ENCODE measurements at regions not wholly inside any gene's neighbourhood (a gene's known extent, or its start where the extent isn't known, plus 50 kb on each side); places are given as distances from the start of the nearest gene placed in this dataset.
"Not testable (repeated sequence)": the region's sequence is repeated elsewhere in the genome, so short reads cannot be mapped to it uniquely, and the experiment has no call there.

- no peak for DNase-seq
These were observed 63.3 kb downstream of the POU4F1 start for GRCh38 chr13:78540058-78540457.

GRCh38 chr13:78526044-78526443 lies 77.3 kb downstream of the POU4F1 start:
- not testable (repeated sequence) for DNase-seq

GRCh38 chr13:78524936-78525335 lies 78.4 kb downstream of the POU4F1 start:
- no peak for DNase-seq

- DNase-seq, result no peak
These were observed 82.3 kb downstream of the POU4F1 start for GRCh38 chr13:78521091-78521490.

- no peak for DNase-seq
These were observed 82.9 kb downstream of the POU4F1 start for GRCh38 chr13:78520425-78520824.

DNA sequence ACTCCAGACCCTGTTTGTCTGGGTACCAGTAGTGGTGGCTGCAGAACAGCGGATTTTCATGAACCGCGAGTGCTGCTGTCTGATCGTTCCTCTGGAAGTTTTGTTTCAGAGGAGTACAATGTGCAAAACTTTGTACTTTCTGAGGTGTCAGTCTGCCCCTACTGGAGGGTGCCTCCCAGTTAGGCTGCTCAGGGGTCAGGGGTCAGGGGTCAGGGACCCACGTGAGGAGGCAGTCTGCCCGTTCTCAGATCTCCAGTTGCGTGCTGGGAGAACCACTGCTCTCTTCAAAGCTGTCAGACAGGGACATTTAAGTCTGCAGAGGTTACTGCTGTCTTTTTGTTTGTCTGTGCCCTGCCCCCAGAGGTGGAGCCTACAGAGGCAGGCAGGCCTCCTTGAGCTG lies 84.9 kb downstream of the POU4F1 start:
- DNase-seq, result not testable (repeated sequence)

DNA sequence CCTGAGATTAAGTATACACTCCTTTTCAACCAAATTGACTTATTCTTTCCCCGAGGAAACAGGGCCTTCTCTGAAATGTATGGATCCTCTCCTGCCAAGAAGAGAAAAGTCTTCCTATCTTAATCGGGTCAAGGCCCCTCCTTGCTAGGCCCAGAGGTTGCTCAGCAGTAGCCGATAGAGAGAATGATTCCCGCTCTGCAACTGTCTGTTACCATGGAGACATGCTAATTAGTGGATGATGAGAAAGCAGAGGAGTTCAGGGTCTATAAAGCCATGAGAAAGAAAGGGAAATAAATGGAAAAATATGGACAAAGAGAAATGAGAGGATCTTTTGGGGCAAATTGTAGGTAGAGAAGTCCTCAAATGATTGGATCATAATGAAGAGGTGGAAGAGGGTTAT lies 103.5 kb downstream of the POU4F1 start:
- DNase-seq, result no peak

DNA sequence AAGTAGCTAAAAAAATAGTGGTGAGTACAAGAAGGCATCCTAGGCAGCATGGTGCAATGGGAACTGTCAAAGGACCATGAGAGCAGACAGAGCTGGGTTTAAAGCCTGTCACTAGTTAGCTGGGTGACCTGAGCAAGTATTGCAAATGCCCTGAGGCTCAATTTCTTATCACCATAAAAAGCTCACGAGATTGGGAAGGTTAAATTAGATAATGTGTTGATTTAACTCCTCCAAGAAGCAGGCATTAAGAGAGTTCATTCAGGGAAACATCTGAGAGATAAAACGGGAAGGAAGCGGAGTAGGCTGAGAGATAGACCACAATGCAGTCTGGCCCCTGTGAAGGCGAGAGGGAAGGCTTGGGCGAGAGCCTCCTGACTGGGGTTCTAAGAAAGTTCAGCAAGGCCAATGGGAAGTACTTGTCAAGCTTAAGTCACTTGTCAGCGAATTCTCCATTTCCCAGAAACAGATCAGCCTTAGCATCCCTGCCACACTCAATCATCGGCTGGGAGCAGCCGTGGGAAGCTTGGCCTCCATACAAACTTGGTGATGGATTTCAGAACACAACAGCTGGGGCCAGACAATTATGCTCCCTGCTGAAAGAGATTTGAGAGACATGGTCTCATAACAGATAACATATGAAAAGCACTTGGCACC lies 105.5 kb downstream of the POU4F1 start:
- DNase-seq, result no peak

GRCh38 chr13:78491978-78492377 lies 111.4 kb downstream of the POU4F1 start:
- DNase-seq, result no peak

DNA sequence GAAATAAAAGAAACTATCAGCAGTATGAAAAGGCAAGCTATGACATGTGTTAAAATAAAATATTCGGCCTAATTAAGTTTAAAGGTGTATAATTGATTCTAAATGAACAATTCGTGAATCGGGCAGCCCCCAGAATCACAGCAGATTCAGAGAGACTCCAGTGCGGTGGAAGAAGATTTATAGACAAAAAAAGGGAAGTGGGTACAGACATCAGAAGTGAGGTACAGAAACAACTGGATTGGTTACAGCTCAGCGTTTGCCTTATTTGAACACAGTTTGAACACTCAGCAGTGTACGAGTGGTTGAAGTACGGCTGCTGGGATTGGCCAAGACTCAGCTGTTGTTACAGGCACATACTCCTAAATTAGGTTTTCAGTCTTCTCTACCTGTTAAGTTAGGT lies 113.1 kb downstream of the POU4F1 start:
- DNase-seq, result not testable (repeated sequence)

DNA sequence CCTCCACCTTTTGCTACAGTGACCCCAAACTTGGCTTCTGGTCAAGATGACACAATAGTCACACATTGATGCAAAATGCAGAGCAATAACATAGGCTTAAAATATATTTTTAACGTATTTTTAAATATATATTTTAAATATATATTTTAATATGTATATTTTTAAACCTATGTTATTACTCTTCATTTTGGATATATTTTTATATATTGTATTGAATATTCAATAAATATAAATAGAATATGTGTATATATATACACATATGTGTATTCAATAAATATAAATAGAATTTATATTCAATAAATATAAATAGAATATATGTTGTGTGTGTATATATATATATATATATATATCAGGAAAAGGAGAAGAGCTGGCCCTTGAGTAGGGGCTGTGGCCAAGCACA lies 115.6 kb downstream of the POU4F1 start:
- DNase-seq, result no peak

DNA sequence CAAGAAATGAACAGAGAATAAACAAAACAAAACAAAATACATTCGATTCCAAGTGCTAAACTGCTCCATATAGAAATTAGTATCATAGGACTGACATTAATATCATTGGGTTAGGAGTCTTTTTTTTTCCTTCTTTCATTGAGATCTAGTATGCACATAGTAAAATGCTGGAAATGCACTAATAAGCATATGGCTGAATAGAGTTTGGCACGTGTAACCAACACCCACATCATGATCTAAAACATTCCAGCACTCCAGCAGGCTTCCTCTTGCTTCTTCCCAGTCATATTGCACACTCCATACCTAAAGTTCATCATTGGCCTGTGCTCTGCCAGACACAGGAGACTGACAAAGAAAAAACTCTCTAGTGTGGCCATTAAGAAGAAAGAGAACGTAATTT lies 117.5 kb downstream of the POU4F1 start:
- no peak for DNase-seq

DNA sequence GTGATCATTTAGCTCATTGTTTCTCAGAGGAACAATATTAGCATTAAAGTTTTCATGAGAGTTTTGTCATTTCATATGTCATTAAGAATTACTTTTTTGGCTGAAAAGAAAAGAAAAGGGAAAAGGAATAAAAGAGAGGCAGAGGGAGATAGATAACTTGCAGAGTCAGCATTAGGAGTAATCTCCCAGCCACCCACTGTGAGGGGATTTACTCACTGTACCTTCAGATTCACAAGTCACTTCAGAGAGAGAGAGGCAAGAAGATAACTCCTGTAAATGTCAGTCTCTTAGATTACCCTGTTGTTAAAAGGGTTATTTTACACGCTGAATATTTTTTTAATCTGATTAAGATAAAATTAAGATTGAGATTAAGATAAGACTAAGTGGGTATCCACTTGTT lies 125.2 kb downstream of the POU4F1 start:
- DNase-seq, result no peak

GRCh38 chr13:78476910-78477309 lies 126.4 kb downstream of the POU4F1 start:
- no peak for DNase-seq

DNA sequence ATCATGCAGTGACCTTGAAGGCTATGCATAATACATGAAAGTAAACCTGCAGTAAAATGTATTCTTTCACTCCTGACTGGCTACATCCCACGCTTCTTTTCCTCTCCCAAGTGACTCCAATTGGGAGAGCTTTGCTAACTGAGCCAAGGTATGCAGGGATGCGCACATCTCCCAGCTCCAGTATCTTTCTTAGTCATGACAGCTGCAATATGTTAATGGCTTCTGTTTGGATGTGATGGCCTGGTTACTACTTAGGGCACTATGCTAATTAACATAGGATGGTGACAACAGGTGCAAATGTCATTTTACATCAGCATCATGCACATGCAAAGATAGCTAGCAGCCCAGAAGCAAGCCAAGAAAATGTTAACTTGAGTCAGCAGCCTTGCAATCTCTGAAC lies 134.7 kb downstream of the POU4F1 start:
- DNase-seq, result no peak

DNA sequence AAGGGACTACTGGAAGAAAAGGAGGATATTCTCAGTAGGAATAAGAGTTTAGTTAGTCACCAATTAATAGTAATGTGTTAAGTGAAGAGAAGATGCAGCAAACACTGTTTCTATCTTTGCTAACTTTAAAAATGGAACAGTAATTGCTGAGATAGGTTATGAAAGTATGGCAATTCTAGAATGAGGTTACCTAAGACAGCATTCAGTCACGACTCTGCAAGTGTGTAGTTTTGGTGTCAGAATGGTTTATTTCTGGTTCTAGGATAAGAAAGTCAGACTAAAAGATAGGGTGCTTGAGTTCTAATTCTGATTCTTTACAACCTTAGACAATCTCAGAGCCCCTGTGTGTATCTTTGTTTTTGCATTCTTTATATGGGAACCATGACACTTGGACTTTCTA lies 138.1 kb downstream of the POU4F1 start:
- DNase-seq, result no peak

- DNase-seq, result no peak
These were observed 143.2 kb downstream of the POU4F1 start for GRCh38 chr13:78460176-78460575.

DNA sequence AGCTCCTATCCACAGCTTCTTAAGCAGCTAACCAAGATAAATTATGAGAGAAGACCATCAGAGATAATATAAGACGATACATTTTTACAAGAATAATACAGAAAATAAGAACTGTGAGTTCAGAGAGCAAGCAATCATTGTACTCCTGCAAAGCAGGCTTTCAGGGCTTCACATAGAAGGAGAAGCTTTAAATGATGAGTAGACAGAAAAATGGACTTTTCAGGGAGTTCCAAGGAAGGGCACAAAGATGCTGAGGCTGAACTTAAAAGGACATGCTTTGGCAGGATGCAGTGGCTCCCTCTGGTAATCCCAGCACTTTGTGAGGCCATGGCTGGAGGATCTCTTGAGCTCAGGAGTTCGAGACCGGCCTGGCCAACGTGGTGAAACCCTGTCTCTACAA lies 159.5 kb downstream of the POU4F1 start:
- no peak for DNase-seq

- DNase-seq, result no peak
These were observed 165.6 kb downstream of the POU4F1 start for GRCh38 chr13:78437781-78438180.

DNA sequence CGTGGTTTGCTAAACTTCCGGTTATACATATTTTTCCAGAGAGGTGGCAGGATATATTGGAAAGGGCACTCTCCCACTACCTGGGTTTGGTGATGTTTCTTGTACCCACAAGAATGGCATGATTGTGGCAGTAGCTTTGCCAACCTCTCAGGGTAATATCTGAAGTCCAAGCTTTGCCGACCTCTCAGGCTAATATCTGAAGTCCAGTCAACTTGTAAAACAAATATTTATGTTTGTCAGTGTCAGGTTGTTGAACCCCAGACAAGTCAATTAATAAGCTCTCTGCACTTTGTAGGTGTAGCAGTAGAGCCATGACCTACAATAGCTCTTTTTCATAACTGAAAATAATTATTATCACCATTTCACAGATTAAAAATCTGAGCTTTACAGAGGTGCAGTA lies 167.0 kb downstream of the POU4F1 start:
- no peak for DNase-seq

GRCh38 chr13:78431328-78431727 lies 172.0 kb downstream of the POU4F1 start:
- no peak for DNase-seq

DNA sequence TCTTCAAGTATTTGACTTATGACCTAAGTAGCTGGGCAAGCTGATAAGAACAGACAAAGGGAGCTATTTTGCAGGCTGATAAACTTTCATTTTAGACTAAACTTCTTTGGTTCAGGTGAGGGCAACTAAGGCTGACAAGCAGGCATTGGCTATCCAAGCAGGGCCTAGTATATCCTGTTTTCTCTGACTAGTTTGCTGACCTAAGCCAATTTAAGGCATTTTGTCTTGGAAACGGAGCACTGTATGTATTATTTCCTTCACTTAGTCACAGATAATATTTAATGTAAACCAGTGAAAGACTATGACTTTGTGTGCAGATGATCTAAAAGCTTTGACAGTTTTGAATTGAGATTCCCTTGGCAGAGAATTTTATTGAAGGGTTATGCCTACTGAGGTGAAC lies 172.5 kb downstream of the POU4F1 start:
- no peak for DNase-seq

- DNase-seq, result no peak
These were observed 173.1 kb downstream of the POU4F1 start for GRCh38 chr13:78430166-78430791.

GRCh38 chr13:78428646-78429045 lies 174.7 kb downstream of the POU4F1 start:
- no peak for DNase-seq
